GM23338 (cell line): ENCODE measurements at regions not wholly inside any gene's neighbourhood (a gene's known extent, or its start where the extent isn't known, plus 50 kb on each side); places are given as distances from the start of the nearest gene placed in this dataset.

ENCODE experiments used
- ATAC-seq: fragments of 200-7000 bp; cut with Tn5 transposase; 3 replicates; pipeline ENCODE4 v1.9.1; 2020
- DNase-seq: peaks from one replicate; pipeline ENCODE4 v3.0.0-alpha.2; 2015; ENCODE audit warnings: low spot score
- H2AFZ ChIP-seq: fragments of 200-600 bp; sonication (generic); 2 replicates; pipeline ENCODE4 v1.8.0; 2016; ENCODE audit warnings: antibody characterized with exemption, mild to moderate bottlenecking, moderate library complexity
- H3F3A ChIP-seq: fragments of 200-600 bp; sonication (generic); replicated peaks from 2 replicates; pipeline ENCODE4 v1.8.0; 2017; ENCODE audit warnings: antibody characterized with exemption, mixed run types, low read depth
- H3K27ac ChIP-seq: fragments of 200-600 bp; sonication (generic); 2 replicates; pipeline ENCODE4 v1.6.1; 2016; ENCODE audit warnings: low read depth
- H3K27me3 ChIP-seq: fragments of 200-600 bp; sonication (generic); 2 replicates; pipeline ENCODE4 v1.8.0; 2016; ENCODE audit warnings: mild to moderate bottlenecking, mixed run types, moderate library complexity; ENCODE audit not compliant: insufficient read depth
- H3K36me3 ChIP-seq: fragments of 200-600 bp; sonication (generic); 2 replicates; pipeline ENCODE4 v1.8.0; 2016; ENCODE audit warnings: mild to moderate bottlenecking; ENCODE audit not compliant: insufficient read depth
- H3K4me1 ChIP-seq: fragments of 200-600 bp; sonication (generic); 2 replicates; pipeline ENCODE4 v1.8.0; 2016; ENCODE audit warnings: mild to moderate bottlenecking, moderate library complexity; ENCODE audit not compliant: insufficient read depth
- H3K4me2 ChIP-seq: fragments of 200-600 bp; sonication (generic); 2 replicates; pipeline ENCODE4 v1.7.1; 2017; ENCODE audit warnings: mixed run types
- H3K4me3 ChIP-seq: fragments of 200-600 bp; sonication (generic); 2 replicates; pipeline ENCODE4 v1.6.1; 2016; ENCODE audit warnings: mixed run types
- H3K79me2 ChIP-seq: fragments of 200-600 bp; sonication (generic); replicated peaks from 2 replicates; pipeline ENCODE4 v1.8.0; 2017; ENCODE audit warnings: mild to moderate bottlenecking; ENCODE audit not compliant: insufficient read depth
- H3K9me2 ChIP-seq: fragments of 200-600 bp; sonication (generic); 2 replicates; pipeline ENCODE4 v1.8.0; 2017; ENCODE audit not compliant: insufficient read depth
- H4K20me1 ChIP-seq: fragments of 200-600 bp; sonication (generic); replicated peaks from 2 replicates; pipeline ENCODE4 v1.8.0; 2017; ENCODE audit warnings: mild to moderate bottlenecking; ENCODE audit not compliant: insufficient read depth
- H3K27ac Mint-ChIP-seq: 2 replicates; pipeline ENCODE4 v1.8.0; 2020; ENCODE audit warnings: inconsistent platforms, mild to moderate bottlenecking, moderate library complexity, mixed read lengths
- H3K27me3 Mint-ChIP-seq: 3 replicates; pipeline ENCODE4 v1.8.0; 2022; ENCODE audit warnings: low read depth, mild to moderate bottlenecking, moderate library complexity, mixed read lengths, inconsistent platforms; ENCODE audit not compliant: insufficient read depth, poor library complexity
- H3K36me3 Mint-ChIP-seq: 3 replicates; pipeline ENCODE4 v1.8.0; 2021; ENCODE audit warnings: low read depth, mild to moderate bottlenecking, inconsistent platforms, moderate library complexity, mixed read lengths
- H3K4me1 Mint-ChIP-seq: 3 replicates; pipeline ENCODE4 v1.8.0; 2020; ENCODE audit warnings: mild to moderate bottlenecking, inconsistent platforms, mixed read lengths
- H3K4me3 Mint-ChIP-seq: 3 replicates; pipeline ENCODE4 v1.8.0; 2021; ENCODE audit warnings: moderate library complexity, mild to moderate bottlenecking, inconsistent platforms, mixed read lengths
- H3K9me3 Mint-ChIP-seq: 3 replicates; pipeline ENCODE4 v1.8.0; 2020; ENCODE audit warnings: moderate library complexity, mild to moderate bottlenecking, inconsistent platforms, mixed read lengths
- CREB1 ChIP-seq: fragments of 250-450 bp; sonication (Bioruptor Pico); IDR thresholded peaks from 2 replicates; pipeline ENCODE4 v1.5.0; 2020; ENCODE audit warnings: low read depth, mild to moderate bottlenecking, moderate library complexity
- EZH2phosphoT487 ChIP-seq: fragments of 200-600 bp; sonication (generic); IDR thresholded peaks from one replicate; pipeline ENCODE4 v1.8.1; 2018; ENCODE audit warnings: antibody characterized with exemption; ENCODE audit not compliant: unreplicated experiment
- NANOG ChIP-seq: IDR thresholded peaks from 2 replicates; pipeline ENCODE4 v1.6.1; 2016; ENCODE audit warnings: antibody characterized with exemption, borderline replicate concordance
- POLR2AphosphoS5 ChIP-seq: IDR thresholded peaks from 2 replicates; pipeline ENCODE4 v1.6.1; 2016; ENCODE audit warnings: antibody characterized with exemption, low read depth
- ZNF331 ChIP-seq: fragments of 250-450 bp; sonication (Bioruptor Pico); IDR thresholded peaks from 2 replicates; pipeline ENCODE4 v1.5.0; 2020; ENCODE audit warnings: low read depth, mild to moderate bottlenecking, moderate library complexity
- ZNF462 ChIP-seq: fragments of 250-450 bp; sonication (Bioruptor Pico); IDR thresholded peaks from 2 replicates; pipeline ENCODE4 v1.5.0; 2020; ENCODE audit warnings: mild to moderate bottlenecking, moderate library complexity
- TF ChIP-seq, protein P1 (sequence below): IDR thresholded peaks from 2 replicates; pipeline ENCODE4 v1.6.1; 2016; ENCODE audit warnings: antibody characterized with exemption

GRCh38 chr13:70424428-70424827 is 316.2 kb upstream of the KLHL1 start:
- no peaks in the 10 kb centered on the region for H3K9me3 Mint-ChIP-seq
- Histone ChIP-seq H3K27ac (peak overlapping the region; percentile 33; the same call in 1 of the 2 replicates), H3K4me3 (no peak overlapping the region), H3K9me2 (no peaks in the 10 kb centered on the region), H3K27me3 (no peaks in the 10 kb centered on the region), H2AFZ (peak overlapping the region; percentile 9; the same call in 1 of the 2 replicates), H3K4me2 (0 out of 2 replicates have a peak overlapping the region, but pooled peaks have one; percentile 4), H3K79me2 (no peaks in the 10 kb centered on the region), H3K36me3 (no peaks in the 10 kb centered on the region), H3K4me1 (peaks cover 8% of the 10 kb centered on the region; the same call in 1 of the 2 replicates), H4K20me1 (no peaks in the 10 kb centered on the region), H3F3A (no peaks in the 10 kb centered on the region)
- H3K36me3 Mint-ChIP-seq: no peaks in the 10 kb centered on the region
- H3K27me3 Mint-ChIP-seq: no peaks in the 10 kb centered on the region
- H3K27ac Mint-ChIP-seq: peak overlapping the region; percentile 58
- peaks cover 10% of the 10 kb centered on the region for H3K4me1 Mint-ChIP-seq
- TF ChIP-seq NANOG: no peak
- TF ChIP-seq, protein P1, sequence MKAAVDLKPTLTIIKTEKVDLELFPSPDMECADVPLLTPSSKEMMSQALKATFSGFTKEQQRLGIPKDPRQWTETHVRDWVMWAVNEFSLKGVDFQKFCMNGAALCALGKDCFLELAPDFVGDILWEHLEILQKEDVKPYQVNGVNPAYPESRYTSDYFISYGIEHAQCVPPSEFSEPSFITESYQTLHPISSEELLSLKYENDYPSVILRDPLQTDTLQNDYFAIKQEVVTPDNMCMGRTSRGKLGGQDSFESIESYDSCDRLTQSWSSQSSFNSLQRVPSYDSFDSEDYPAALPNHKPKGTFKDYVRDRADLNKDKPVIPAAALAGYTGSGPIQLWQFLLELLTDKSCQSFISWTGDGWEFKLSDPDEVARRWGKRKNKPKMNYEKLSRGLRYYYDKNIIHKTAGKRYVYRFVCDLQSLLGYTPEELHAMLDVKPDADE: no peak
- 0 out of 2 replicates have a peak, but pooled peaks have one; percentile 29 for TF ChIP-seq POLR2AphosphoS5
- TF ChIP-seq ZNF462 (CRISPR knock-in tag): no peak
- H3K4me3 Mint-ChIP-seq: no peak overlapping the region
- peak; percentile 88 for DNase-seq
- ATAC-seq: peak; percentile 96

GRCh38 chr13:70415136-70415535 is 306.9 kb upstream of the KLHL1 start:
- Mint-ChIP-seq H3K27me3 (no peaks in the 10 kb centered on the region), H3K4me1 (no peaks in the 10 kb centered on the region), H3K4me3 (no peak overlapping the region), H3K36me3 (no peaks in the 10 kb centered on the region), H3K9me3 (no peaks in the 10 kb centered on the region), H3K27ac (no peak overlapping the region)
- ATAC-seq (no peak), DNase-seq (no peak)
- H3K9me2 ChIP-seq: no peaks in the 10 kb centered on the region
- H3K4me3 ChIP-seq: no peak overlapping the region
- no peaks in the 10 kb centered on the region for H4K20me1 ChIP-seq
- no peaks in the 10 kb centered on the region for H3F3A ChIP-seq
- no peak overlapping the region for H3K27ac ChIP-seq
- H3K79me2 ChIP-seq: no peaks in the 10 kb centered on the region
- no peaks in the 10 kb centered on the region for H3K36me3 ChIP-seq
- no peak overlapping the region for H2AFZ ChIP-seq
- no peaks in the 10 kb centered on the region for H3K27me3 ChIP-seq
- H3K4me1 ChIP-seq: no peaks in the 10 kb centered on the region
- no peak overlapping the region for H3K4me2 ChIP-seq
- TF ChIP-seq EZH2phosphoT487: no peak
- no peak for TF ChIP-seq CREB1 (CRISPR knock-in tag)
- no peak for TF ChIP-seq ZNF331 (CRISPR knock-in tag)
